DMS153 (cell line): ENCODE measurements at regions not wholly inside any gene's neighbourhood (a gene's known extent, or its start where the extent isn't known, plus 50 kb on each side); places are given as distances from the start of the nearest gene placed in this dataset.

ENCODE experiments used
- DNase-seq: peaks from one replicate; lab custom pipeline; 2025; lab: John Stamatoyannopoulos, UW

- DNase-seq: no peak
Observed at GRCh38 chr7:18201350-18201749, 173.7 kb upstream of the PRPS1L1 start.

DNA sequence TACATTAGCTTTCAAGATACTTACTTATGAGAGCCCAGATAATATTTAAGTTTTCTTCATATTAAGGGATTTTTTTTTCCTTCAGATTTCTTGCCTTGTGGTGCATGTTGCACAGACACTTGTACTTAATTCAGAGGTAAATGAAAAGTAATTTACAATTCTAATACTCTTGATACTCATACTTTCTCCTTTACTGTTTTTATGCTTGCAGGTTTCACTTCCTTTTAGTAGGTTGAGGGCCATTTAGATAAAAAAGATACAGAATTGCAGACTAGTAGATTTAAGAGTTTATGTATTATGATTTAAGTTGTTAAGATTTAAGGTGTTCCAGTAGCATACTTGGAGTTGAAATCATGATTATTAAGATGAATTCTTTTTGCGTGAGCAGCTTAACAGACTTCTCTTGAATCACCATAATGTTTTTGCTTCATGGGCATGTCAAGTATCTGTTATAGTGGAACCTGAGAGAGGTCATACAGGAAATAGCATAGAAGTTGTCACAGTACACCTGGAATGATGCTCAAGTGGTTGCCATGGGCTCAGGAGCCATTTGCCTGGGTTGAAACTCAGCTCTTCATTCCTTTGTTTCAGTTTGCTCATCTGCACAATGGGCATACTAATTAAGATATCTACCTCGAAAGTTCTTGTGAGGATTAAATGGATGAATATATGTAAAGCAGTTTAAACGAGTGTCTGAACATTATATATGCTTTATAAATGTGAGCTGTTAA is 174.8 kb upstream of the PRPS1L1 start:
- peak; percentile 32 for DNase-seq

DNA sequence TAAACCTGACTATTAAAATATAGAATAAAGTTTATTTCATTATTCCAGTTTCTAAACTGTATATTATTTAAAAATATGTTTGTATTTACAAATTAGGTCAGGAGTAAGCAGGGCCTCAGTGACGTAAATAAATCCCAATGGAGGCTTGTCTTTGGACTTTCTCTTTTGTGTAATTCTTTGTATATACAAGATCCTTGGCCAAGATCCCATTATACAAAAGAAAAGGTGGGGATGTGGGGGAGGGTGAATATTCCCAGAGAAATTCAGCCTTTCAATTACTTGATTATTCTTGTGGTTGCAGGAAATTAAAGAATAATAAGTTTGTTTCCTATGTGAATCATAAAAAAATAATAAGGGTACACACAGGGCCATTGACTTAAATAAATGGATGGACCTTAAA is 178.7 kb upstream of the PRPS1L1 start:
- no peak for DNase-seq

DNA sequence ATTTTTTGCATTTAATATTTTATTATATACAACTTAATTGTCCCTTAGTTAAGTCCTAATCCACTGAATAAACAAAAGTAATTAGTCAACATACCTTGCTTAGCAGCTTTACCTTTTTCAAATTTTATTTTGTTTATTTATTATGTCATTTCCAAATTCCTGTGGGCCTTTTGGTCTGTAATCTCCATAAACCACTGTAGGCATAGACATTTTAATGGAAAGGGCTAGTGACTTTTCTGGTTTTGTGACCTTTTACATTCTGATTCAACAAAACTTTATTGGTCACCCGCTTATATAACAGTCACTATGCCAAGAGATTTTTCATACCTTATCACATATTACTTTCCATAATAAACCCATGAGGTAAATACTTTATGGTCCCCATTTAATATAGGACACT is 181.3 kb upstream of the PRPS1L1 start:
- no peak for DNase-seq

DNA sequence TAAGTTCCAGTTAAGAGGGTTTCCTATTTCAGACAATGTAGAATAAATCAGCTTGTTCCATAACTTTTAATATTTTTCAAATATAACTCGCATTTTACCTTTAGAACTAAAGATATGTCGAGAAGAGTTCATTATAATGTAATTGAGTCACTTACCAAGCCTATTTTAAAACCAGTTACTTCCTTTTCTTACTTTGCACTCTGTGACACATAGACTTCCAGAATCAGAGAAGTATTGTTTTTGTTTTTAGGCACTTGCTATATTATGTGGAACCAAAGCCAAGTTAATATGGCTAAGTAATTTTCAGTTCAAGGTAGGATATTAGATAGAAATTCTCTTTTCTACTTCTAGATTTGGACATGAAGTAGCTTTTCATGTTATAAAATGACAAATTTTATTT is 182.7 kb upstream of the PRPS1L1 start:
- no peak for DNase-seq

DNA sequence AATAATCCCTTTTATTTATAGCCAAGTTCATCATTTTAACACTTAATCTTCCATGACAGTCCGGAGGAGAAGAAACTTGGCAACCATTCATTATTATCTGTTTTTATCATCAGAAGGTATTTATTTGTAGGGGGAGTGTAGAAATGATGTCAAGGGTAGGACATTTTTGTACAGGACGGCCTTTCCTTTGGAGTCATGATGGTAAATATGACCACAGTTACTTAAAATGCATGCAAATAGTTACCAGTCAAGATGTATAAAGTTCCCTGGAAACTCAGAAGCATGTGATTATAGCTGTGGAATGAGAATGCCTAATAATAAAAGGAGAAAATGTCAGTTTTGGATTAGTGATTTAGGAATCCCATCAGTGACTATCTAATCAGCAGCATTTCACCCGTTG is 183.1 kb upstream of the PRPS1L1 start:
- no peak for DNase-seq

GRCh38 chr7:18212308-18212707 is 184.7 kb upstream of the PRPS1L1 start:
- DNase-seq: no peak

DNA sequence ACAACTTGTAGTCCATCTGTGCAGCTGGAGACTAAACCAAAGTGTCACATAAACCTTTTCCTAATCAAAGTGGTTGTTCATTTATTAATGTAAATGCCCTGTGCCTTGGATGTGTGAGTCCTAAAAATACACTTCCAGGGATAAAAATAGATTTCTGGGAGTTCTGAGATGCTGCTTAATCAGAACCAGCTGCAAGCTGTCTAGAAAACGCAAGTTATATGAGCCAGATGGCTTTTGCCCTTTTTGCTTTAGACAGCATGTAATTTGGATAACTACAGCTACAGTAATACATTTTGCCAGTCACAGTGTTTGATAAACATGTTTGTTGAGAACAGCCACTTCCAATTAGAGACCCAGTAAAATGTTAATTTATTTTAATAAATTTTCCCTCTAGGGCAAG is 185.1 kb upstream of the PRPS1L1 start:
- DNase-seq: no peak

GRCh38 chr7:18213652-18214051 is 186.0 kb upstream of the PRPS1L1 start:
- no peak for DNase-seq

DNA sequence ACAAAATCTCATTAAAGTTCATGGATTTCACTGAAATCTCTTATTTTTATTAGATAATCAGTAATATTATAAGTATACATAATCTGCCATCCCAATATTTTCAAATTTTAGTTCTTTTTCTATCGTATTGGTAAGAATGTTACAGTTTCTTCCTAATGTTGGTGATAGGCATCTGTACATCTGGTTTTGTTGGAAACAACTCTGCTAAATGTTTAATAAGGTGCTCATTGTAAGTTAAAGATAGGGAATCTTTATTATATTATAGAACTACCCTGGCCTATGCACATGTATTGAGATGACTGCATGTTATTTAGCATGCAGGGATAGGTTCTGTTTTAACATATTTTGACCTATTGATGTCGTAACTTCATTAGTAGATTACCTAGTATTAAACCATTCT is 188.6 kb upstream of the PRPS1L1 start:
- DNase-seq: no peak

- DNase-seq: no peak
Observed at GRCh38 chr7:18221377-18222293, 194.0 kb upstream of the PRPS1L1 start.

DNA sequence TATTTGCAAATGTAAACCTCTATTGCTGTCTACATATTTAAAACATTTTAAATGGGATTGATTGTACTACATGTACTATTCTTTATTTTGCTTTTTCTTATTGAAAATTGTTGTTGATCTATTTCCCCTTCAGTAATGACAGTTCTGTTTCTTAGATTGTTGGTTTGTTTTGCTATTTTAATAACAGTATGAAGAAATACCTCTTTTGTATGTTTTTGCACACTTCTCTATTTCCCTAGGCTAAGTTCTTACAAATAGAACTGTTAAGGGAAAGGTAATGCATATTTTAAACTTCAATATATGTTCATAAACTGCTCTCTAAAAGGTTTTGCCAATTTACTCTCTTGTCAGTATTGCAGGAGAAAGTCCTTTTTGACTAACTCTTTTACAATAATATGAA is 195.0 kb upstream of the PRPS1L1 start:
- DNase-seq: no peak

DNA sequence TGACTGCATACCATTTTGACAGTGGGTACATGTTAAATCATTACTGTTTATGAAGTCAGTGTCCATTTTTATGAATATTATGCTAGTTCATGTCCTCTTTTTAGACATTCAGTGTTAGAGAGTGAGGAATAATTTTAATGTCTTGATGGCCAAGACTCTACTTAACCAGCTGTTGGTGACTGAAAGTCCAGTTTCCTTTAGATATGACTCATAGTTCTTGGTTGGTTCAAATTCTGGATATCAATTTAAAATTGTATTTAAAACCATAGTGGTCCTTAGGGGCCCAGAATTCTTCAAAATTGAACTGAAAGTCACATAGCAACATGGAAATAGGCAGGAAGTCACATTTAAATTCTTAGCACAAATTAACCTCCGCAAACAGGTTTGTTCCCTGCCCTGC is 196.5 kb upstream of the PRPS1L1 start:
- DNase-seq: no peak

DNA sequence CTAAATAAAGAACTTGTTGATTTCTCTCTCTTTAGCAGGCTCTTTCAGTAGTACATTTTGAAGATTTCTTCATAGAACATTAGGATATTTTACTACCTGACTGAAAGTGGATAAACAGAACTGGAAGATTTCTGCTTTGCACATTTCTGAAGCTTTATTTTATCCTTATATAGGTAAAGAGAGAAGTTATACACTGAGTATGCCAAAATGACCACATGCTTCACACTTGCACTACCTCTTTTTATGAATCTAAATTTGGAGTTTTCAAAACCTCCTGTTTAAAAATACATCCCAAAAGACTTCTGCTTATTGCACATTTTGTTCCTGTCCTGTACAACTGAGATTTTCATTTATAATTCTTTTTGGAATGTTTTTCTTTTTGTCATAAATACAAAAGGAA is 197.4 kb upstream of the PRPS1L1 start:
- no peak for DNase-seq

DNA sequence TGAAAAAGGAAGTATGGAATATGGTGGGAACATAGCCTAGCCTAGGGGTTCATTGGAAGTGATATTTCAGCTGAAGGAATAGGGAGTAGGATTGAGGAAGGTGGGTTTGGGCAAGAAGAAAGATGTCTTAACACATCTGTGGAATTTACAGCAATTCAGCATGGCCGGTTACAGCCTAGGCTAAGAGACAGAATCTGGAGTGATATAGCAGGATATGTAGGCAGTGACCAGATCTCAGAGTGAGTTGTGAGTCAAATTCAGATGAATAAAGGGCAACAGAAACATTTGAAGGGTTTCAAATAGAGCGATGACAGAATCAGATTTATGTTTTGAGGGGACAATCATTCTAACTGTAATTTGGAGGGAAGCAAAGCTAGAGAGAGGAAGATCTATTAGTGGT is 199.0 kb upstream of the PRPS1L1 start:
- no peak for DNase-seq

GRCh38 chr7:18228686-18229085 is 201.0 kb upstream of the PRPS1L1 start:
- no peak for DNase-seq

DNA sequence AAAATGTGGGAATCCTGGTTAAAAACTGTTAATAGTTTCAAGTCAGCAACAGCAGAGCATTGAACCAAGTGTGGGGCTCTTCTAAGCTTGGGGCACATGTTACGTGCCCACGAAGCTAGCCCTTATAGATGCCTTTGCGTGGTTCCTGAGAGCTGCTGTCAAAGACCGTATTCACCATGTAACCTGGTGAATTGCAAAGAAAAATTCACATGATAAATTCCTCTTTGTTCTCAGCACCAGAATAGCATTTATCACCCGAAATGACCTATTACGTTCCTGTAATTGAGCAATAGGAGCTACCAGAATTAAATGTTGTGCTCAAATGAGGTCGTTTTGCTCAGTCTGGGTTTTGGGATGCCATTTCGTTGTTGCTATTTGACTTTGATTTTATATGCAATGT is 202.6 kb upstream of the PRPS1L1 start:
- no peak for DNase-seq

GRCh38 chr7:18231854-18232253 is 204.2 kb upstream of the PRPS1L1 start:
- DNase-seq: no peak

DNA sequence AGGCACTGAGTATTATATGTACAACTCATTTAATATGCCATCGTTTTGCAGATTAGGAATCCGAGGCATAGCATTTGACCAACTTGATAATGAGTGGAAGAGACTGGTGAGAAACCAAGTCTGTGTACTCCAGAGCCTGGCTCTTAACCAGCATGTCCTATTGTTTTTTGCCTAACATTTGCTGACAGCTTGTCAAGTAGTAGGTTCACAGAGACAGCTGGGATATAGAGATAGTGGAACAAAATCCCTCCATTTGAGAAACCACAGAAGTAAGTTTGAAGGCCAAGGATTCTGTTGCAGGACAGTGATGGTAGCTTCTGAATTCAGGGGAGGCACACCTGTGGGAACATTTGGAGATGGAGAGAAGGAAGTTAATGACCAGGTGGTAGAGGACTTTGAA is 206.9 kb upstream of the PRPS1L1 start:
- DNase-seq: no peak

GRCh38 chr7:18235819-18236218 is 208.2 kb upstream of the PRPS1L1 start:
- no peak for DNase-seq

DNA sequence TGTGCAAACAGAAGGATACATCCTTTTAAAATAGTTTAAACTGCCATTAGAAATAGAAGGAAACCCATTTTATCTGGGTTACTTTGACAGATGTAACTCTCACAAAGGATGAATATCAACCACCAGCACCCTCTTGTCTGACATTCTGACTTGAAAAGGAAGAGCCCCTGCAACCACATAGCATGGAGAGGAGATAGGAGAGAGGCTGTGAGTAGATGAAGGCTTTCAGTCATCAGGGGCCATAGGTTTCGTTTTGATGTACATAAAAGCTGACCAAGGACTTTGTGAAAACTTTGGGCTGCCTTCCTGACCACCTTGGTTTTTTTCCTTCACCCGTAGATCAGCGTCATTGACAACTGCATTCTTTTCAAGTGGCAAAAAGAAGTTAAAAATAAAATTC is 211.6 kb upstream of the PRPS1L1 start:
- DNase-seq: no peak

GRCh38 chr7:18241543-18242231 is 214.0 kb upstream of the PRPS1L1 start:
- DNase-seq: no peak

GRCh38 chr7:18243731-18244130 is 216.1 kb upstream of the PRPS1L1 start:
- no peak for DNase-seq
